ENCODE measurements at regions not wholly inside any gene's neighbourhood (a gene's known extent, or its start where the extent isn't known, plus 50 kb on each side); places are given as distances from the start of the nearest gene placed in this dataset.

DNA sequence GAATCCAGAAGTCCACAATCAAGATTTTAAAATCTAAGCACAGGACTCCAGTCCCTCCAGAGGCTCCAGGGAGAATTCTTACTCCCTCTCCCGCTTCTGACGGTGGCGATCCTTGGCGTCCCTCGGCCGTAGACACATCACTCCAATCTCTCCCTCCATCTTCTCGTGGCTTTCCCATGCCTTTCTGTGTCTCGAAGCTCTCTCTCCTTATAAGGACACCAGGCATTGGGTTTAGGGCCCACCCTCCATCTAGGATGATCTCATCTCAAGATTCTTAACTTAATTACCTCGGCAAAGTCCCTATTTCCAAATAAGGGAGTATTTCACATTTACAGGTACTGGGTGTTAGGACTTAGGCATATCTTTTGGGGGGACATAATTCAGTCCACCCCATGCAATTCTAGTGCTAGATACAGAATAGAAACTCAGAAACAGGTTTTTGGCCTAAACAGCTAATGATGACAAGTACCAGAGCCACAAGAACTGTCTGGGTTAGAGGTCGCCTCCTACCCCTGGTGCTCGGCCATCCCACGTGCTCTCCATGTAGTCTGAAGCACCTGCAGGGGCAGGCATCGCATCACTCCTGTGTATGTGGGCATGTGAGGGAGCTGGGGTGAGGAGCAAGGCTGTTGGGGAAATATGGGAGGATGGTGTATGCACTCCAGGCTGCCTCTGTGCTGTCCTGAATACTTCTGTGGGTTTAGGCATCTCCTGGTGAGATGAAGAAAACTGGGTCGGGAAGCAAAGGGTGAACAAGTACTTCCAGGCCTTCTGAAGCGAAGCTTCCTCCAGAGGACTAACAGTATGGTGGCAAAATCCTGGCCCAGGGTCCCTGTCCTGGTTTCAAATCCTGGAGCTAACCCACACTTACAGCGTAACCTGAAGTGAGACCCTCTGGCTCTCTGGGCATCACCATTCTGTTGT lies 298.3 kb upstream of the ZMIZ1 start:
- no peak for DNase-seq

DNA sequence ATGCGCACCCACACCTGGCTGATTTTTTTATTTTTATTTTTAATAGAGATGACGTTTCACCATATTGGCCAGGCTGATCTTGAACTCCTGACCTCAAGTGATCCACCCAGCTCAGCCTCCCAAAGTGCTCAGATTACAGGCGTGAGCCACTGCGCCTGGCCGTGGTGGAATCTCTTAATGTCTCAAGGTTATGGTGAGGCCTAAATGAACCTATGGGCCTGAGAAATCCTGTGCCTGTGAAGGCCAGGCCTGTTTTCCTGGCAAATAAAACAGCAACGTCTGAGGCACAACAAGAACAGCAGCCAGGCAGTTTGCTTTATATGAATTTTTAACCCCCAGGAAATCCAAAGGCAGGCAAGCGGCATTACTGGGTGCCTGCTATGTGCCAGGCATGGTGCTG lies 297.5 kb upstream of the ZMIZ1 start:
- no peak for DNase-seq

DNA sequence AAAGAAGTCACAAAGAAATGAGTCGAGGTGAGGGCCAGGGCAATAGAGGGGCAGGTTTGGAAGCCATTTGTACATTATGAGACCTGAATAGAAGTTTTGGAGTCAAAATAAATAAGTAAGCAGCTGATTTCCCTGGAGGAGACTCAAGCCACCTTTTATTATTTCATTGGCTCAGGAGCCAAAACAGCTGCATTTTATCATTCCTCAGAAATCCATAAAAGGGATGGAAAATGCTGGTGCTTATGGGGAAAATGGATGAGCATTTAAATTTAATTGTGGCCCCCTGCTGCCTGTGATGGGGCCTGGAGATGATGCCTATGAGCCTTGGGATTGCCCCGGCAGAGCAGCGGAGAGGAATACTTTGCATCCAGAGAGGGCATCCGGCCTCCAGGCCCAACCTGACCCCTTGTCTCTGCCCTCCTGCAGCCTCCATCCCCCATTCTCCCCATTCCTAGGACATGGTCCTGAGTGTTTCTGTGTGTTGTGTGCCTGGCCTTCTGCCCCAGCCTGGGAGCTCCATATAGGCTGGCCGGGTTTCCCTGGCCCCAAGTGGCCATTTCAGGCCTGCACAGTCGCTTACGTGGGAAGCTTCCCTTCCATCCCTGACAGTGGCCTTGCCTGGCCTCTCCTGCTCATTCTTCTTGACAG lies 296.8 kb upstream of the ZMIZ1 start:
- DNase-seq = no peak

DNA sequence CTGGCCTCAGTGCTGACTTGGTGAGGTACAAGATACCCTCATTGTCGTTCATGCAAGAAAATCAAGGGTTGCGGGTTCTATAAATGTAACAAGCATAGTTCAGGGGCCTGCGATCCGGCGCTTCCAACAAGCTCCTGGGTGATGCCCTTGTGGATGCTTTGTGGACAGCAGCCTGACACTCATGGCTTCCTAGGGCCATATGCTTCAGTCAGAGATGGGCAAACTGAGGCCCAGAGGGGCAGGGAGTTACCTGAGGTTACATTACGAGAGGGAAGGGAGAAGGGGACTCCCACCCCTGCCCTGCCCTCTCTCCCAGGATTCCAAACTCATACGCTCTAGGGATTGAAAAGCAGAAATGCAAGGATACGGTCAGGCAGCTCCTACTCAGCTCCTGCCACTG lies 296.3 kb upstream of the ZMIZ1 start:
- DNase-seq = no peak

DNA sequence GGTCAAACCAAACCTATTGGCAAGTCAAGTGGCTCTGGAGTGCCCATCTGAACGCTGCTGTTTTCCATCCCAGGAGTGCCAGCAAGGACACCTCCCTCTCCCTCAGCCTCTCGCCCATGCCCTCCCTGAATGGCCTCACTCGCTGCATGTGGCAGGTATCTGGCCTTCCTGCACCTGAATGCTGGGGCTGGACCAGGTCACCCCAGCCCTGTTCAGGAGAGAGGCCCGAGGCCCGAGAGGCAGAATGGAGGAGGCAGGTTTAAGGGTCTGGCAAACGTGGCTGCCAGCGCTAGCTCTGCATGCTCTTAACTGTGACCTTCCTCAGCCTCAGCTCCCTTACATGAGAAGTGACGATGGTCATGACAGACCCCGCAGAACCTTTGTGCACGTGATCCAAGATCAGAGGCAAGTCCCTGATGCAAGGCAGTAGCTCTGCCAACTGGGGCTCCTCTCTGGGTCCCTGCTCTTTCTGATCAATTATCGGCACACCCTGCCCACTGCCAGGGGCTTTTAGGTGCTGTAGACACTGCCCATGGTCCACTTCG lies 295.7 kb upstream of the ZMIZ1 start:
- no peak for DNase-seq

DNA sequence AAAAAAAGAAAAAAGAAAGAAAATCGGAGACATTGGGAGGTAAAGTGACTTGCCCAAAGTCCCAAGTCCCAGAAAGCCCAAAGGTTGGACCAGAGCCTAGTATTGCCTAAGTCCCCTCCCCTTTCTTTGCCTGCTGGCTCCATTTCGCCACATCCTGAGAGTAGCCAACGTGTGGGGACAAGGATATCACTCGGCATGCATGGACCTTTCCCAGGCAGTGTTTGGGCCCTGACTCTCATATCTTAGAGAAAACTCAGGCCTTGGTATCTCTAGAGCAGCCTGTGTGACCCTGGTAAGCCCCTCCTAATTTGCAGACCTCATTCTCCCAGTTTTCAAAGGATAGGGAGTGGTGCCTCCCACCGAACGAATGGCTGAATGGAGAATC lies 294.2 kb upstream of the ZMIZ1 start:
- no peak for DNase-seq

DNA sequence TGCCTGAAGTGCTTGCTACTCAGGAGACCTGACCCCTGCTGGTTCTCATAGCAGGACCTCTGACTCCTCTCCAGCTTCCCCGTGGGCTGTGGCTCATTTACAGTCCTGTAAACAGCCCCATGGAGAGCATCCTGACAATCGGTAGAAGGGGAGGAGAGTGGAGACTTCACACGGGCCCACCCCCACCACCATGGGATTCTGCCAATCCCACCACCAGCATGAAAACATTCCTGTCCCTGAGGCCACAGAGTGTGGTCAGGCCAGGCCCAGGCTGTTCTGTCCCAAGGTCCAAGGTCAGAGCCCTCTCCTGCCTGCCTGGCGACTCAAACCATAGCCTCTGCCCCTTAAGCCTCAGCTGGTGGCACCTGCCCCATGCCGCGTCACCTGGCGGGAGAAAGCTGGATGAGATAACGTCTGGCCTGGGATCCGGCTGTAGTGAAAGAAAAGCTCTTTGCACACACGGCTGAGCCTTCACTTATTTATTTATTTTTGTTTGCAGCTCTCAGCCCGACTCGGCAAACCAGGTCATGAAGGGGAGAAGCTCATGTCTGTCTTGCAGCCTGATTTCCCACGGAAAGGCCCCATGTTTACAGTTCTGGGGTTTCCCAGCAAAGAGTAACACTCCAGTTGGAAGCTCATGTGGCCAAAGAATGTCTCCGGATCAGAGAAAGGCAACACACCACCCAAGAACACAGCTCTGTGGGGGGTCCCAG lies 293.6 kb upstream of the ZMIZ1 start:
- no peak for DNase-seq

DNA sequence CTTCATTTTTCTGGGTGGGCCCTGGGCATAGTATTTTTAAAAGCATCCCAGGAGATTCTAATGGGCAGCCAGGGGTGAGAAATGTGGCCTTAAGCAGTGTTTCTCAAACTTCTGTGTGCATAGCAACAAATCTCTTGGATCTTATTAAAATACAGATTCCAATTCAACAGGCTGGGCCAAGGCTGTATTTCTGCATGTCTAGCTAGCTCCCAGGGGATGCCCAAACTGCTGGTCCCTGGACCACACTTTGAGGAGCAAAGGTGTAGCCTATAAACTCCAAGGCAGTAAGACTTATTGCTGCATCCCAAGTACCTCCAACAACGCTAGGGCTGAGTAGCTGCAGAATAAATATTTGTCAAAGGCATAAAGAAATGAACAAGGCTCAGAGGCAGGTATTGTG lies 292.9 kb upstream of the ZMIZ1 start:
- no peak for DNase-seq

DNA sequence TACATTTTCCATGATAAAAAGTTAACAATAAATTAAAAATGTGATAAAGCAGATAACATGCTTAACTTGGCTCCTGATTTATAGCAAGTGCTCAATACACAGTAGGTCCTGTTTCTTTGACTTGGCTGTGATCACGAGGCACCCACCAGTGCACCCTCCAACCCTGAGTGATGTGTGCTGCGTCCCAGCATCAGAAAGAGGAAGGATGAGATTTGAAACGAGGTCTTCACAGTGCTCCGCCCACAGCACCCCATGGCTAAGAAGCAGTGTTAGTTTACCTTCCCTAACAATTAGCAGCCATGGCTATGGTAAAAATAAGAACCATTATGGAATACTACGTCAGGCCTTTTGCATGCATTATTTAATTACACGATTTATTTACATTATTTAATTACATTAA lies 292.0 kb upstream of the ZMIZ1 start:
- no peak for DNase-seq

DNA sequence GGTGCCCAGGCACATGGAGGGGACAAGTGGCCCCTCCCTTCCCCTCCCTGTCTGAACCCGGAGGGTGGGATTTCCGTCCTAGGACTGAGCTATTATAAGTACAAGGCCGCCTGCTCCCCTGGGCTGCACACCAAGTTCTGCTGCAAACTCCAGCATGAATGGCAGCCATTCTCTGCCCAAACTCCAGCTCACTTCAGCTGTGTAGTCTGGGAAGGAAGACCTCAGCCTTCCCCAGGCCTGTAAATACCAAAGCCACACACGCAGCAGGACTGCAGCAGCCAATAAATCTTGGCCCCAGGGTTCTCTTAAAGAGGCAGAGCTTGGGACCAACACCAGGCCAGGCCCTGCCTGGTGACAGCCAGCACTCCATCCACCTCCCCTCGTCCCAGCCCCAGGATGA lies 291.3 kb upstream of the ZMIZ1 start:
- no peak for DNase-seq

DNA sequence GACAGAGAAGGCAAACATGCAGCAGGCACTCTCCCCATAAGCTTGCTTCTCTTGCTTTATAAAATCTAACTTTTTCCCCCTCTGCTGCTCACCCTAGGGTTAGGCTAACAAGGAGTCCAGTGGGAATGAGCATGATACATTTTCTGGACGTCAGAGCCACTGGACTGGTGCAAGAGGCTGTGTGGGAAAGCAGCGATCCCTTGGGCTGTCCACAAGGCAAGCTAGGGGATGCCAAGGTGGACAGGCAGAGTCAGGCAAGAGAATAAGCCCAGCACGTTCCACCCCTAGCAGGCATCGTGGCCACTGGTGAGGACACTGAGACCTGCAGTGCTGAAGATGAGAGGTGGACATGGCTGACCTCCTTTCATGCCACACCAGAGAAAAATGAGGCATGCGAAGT lies 290.9 kb upstream of the ZMIZ1 start:
- DNase-seq = no peak

DNA sequence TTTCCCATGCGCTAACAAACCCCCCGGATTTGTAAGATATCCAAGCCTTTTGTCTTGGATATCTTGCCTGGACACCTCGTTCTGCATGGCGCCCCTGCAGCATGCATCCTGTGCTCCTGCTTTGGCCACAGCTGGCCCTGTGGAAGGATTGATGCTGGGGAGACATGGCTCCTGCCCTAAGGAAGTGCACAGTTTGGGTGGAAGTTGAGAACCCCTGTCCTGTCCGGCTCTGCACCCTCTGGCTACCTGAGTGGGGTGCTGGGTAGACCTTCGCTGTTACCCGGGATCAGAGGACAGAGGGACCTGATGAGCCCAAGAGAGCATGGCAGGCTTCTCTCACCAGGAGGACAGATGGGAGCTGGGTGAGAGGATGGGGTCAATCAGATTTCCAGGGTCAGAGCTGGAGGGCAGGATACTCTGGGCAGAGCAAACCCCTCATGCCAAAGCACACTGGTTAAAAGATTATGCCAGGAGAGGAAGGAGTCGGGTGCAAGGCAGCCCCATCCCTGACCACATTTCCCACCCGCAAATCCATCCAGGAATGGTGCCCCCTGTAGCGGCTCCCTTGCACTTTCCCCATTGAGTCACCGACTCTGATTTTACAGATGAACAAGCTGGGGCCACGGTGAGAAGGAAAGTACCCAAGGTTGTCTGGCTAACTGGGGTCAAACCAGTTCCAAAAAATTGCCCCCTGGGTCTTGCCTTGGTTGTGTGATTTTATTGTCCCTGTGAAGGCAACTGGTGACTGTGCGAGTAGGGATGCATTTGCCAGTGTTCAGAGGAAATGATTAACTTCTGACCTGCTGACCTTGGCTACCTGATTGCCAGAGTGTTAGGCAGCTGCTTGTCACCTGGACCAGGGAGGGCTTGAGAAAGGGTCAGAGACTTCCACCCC lies 290.1 kb upstream of the ZMIZ1 start:
- DNase-seq = no peak

DNA sequence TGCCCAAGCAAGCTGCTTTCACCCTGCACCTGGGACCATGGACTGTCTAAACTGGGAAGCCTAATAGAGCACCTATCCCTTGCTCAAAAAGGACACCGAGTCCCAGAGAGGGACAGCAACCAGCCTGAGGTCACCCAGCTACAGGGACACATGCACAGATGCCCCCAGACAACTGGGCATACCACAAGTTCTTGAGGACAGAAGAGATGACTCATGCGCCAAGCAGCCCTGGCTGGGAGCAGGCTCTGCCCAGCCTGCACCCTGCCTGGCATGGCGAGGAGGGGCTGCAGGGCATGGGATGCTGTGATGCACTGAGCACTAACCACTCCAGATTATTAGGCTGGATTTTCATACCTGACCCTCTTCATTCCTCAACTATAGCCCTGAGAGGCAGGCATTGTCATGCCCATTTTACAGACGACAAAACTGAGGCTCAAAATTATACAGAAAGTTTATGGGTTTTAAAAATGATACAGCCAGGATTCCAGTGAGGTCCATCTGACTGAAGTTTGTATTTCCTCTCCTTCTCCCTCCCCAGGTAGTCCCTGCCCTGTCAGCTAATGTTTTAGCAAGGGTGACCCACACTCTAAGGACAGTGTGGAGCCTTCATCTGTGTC lies 289.3 kb upstream of the ZMIZ1 start:
- no peak for DNase-seq

DNA sequence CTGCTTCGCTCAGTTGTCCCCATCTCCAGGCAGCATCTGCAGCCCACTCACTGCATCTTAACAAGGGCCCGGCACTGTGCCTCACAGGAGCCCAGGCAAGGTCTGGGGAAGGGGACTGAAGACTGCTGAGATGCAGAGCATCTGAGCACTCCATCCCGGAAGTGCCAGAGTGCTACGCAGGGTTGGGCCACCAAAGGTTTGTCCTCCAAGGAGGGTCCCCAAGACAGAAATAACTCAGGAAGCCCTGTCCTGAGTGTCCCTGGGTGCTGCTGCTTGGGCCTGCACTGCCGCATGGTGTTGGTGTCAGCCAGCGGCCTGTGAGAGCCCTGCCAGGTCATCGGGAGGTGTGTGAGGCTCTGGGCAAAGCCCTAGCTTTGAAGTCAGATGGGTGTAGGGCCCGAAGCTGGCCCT lies 288.2 kb upstream of the ZMIZ1 start:
- no peak for DNase-seq

DNA sequence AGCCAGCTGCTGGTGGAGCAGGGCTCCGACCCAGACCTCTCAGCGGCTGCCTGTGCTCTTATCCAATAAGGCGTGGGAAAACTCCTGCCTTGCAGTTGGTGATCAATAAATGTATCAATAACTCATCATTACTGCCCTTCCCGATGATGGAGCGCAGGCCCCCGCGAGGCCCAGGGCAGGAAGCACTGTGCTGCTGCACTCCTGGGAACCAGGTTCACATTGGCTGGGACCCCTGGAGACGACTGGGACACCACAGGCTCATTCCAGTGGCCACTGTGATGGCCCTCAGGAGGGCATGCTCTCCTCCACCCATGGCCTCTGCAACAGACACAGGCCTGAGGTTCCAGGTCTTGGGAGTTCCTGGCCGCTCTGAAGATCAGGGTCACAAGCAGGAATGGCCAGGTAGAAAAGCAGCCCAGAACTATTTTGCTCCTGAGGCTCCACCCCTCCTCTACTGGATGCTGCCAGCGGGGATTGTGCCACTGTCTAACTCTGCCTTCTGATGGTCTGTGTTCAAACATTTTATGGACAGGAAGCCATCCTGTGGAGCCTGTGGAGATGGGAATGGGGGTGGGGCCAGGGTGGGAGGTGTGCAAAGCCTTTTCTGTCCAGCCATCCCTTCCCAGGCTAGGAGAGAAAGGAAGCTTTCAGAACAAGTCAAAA lies 287.4 kb upstream of the ZMIZ1 start:
- no peak for DNase-seq

DNA sequence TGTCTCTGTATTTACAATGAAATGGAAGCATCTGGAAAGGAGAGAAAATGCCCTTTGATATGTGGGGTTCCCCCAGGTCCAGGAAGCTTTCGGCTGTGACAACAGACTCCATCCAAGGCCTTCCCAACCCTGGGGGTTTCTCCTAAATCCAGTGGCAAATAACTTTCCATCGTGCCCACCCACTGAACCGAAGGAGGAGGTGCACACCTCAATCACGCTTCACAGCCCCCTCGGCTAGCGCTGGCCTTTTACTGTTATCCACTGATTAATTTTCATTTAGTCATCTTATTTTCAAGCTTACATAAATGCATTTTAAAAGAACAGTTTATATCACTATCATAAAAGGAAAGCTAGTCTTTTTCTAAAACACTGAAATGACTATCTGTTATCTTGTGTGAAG lies 286.8 kb upstream of the ZMIZ1 start:
- DNase-seq = no peak

DNA sequence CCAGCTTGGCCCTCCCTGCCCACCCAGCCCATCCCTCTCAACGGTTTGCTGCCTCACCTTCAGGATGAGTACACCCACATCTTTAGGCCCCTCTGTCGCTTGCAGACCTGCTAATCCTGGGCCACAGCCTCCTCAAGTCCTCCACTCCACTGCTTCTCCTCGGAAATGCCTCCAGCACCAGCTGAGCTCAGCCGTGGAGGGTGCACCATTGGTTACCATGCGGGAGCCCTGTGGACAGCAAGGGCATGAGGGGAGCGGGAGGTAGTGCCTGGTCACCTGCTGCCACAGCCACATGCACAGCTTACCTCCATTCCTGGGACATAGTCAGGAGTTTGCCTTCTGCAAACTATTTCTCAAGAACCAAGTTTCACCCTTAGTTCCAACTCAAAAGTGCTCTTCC lies 286.3 kb upstream of the ZMIZ1 start:
- no peak for DNase-seq

DNA sequence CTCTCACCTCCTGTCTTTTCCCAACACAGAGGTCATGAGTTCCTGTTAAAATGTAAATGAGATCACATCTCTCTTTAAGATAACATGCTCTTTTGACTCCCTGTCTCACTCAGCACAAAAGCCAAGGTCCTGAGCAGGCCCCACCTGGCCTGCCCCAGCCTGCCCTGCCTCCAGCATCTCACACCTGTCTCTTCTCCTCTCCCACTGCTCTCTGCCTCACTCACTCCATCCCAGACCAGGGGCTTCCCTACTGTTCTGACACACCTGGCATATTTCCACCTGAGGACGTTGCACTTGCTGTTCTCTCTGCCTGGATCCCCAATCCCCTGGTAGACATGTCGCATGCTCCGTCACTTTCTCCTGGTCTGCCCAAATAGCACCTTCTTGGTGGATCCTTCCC lies 285.0 kb upstream of the ZMIZ1 start:
- no peak for DNase-seq

DNA sequence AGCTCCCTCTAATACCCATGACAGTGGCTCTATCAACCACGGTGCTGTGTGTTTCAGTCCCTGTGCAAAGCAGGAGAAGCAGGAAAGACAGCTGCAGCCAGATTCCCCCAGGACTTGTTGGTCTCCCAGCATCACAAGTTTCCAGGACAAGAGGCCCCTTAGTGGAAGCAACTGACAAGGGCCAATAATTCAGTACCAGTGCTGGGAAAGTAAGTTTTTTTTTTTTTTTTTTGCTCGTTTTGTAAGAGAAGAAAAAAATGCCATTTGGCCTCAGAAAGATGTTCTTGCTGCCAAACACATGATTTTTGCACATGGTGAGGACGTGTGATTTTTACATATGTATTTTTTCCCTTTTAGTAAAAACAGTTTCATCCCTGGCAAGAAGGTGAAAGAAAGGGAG lies 284.2 kb upstream of the ZMIZ1 start:
- DNase-seq = no peak

DNA sequence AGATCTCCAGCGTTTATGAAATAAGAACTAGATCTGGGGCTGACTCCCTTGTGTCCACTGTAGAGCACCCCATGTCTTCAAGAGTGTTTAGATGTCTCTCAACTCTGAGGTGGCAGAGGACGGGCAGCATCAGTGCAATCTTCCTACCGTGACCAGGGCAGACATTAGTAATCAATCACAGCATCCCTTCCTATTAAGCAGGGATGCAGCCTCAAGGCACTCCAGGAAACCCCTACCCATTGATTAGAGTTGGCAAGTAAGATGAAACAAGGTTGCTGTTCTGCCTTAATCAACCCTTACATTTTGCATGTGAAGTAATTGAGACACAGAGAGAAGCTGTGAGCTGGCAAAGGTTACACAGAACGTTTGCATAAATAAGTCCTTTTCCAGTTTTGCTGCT lies 283.7 kb upstream of the ZMIZ1 start:
- DNase-seq = no peak

DNA sequence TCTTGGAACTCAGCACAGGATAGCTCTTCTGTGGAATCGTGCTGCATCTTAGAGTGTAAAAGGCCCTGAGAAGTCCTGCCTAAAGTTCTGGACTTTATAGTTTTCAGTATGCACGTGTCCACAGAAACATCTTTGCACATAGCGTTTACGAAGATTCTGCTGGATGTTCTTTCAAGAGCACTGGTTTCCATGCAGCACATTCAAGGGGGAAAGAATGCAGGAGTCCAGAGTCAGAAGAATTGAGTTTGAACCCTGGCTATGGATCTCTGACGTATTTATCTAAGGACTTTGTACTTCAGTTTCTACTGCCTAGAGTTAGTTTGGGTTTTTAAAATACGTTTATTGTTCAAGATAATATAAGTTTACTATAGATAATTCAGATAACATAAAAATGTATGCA lies 282.8 kb upstream of the ZMIZ1 start:
- DNase-seq = no peak

DNA sequence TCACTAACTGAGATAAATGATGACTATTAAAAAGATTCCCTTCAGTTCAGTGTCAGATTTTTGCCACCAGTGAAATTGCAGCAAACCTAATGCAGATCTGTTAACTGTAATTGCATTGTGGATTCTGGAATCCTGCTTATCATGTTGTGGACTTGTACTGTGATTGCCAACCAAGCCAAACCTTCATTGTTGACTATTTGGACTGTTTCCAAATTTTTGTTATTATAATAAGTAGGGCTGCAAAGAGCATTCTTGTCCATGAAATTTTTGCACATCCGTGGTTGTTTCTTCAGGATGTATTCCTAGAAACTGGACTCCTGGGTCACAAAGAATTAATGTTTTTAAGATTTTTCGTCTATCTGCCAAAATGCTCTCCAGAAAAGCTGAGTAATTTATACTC lies 281.6 kb upstream of the ZMIZ1 start:
- no peak for DNase-seq

Measured in stimulated activated CD4-positive, alpha-beta T cell treated with anti-CD3 and anti-CD28 coated beads, Interleukin-4, amount 100 ng/mL, for 24 hours (primary cell).